Muscle layer of duodenum (tissue), 2 donors: ENCODE measurements at regions not wholly inside any gene's neighbourhood (a gene's known extent, or its start where the extent isn't known, plus 50 kb on each side); places are given as distances from the start of the nearest gene placed in this dataset.
"Not testable (repeated sequence)": the region's sequence is repeated elsewhere in the genome, so short reads cannot be mapped to it uniquely, and the experiment has no call there.

Experiments used
- H3K27ac ChIP-seq: one replicate; pipeline ENCODE4 v1.7.0; 2013; ENCODE audit warnings: mild to moderate bottlenecking, low read length
- H3K27me3 ChIP-seq: one replicate; pipeline ENCODE4 v1.7.0; 2013; ENCODE audit warnings: low read depth, mild to moderate bottlenecking, control low read depth, low read length
- H3K36me3 ChIP-seq, 2 donors: one replicate each; pipeline ENCODE4 v1.7.0; 2013; ENCODE audit warnings: low read length in 2 of 2, control low read depth in 1 of 2, mild to moderate bottlenecking in 1 of 2; ENCODE audit not compliant: insufficient read depth in 2 of 2, control insufficient read depth in 1 of 2
- H3K4me1 ChIP-seq, 2 donors: one replicate each; pipeline ENCODE4 v1.7.0; 2013; ENCODE audit warnings: low read length in 2 of 2, mild to moderate bottlenecking in 2 of 2, control low read depth in 1 of 2, moderate library complexity in 1 of 2; ENCODE audit not compliant: insufficient read depth in 2 of 2, control insufficient read depth in 1 of 2
- H3K4me3 ChIP-seq, 2 donors: one replicate each; pipeline ENCODE4 v1.7.0; 2013; ENCODE audit warnings: low read length in 2 of 2, low read depth in 1 of 2, mild to moderate bottlenecking in 1 of 2
- H3K9me3 ChIP-seq, 2 donors: one replicate each; pipeline ENCODE4 v1.7.0; 2013; ENCODE audit warnings: low read length in 2 of 2, control low read depth in 1 of 2, mild to moderate bottlenecking in 1 of 2; ENCODE audit not compliant: control insufficient read depth in 1 of 2
- donor health status: healthy.

- H3K27me3 ChIP-seq, H3K9me3 ChIP-seq, H3K36me3 ChIP-seq, H3K4me1 ChIP-seq, H3K27ac ChIP-seq, H3K4me3 ChIP-seq: not testable (repeated sequence)
These were observed 108.1 kb downstream of the CDRT15L2 start for GRCh38 chr17:20687584-20687983.

GRCh38 chr17:20689170-20689749 is 109.7 kb downstream of the CDRT15L2 start:
- not testable (repeated sequence) for H3K4me3 ChIP-seq, H3K9me3 ChIP-seq, H3K36me3 ChIP-seq, H3K27ac ChIP-seq, H3K4me1 ChIP-seq, H3K27me3 ChIP-seq

- H3K9me3 ChIP-seq, H3K36me3 ChIP-seq, H3K27ac ChIP-seq, H3K4me1 ChIP-seq, H3K4me3 ChIP-seq, H3K27me3 ChIP-seq: not testable (repeated sequence)
These were observed 113.2 kb downstream of the CDRT15L2 start for GRCh38 chr17:20692706-20693105.

- H3K9me3 ChIP-seq, H3K36me3 ChIP-seq, H3K27me3 ChIP-seq, H3K27ac ChIP-seq, H3K4me3 ChIP-seq, H3K4me1 ChIP-seq: not testable (repeated sequence)
These were observed 116.3 kb downstream of the CDRT15L2 start for GRCh38 chr17:20695871-20696270.

GRCh38 chr17:20698463-20699206 is 119.1 kb downstream of the CDRT15L2 start:
- H3K9me3 ChIP-seq, H3K27me3 ChIP-seq, H3K4me1 ChIP-seq, H3K36me3 ChIP-seq, H3K27ac ChIP-seq, H3K4me3 ChIP-seq: not testable (repeated sequence)

- not testable (repeated sequence) for H3K4me3 ChIP-seq, H3K27me3 ChIP-seq, H3K4me1 ChIP-seq, H3K9me3 ChIP-seq, H3K36me3 ChIP-seq, H3K27ac ChIP-seq
These were observed 121.0 kb downstream of the CDRT15L2 start for GRCh38 chr17:20700528-20700927.

- not testable (repeated sequence) for H3K27me3 ChIP-seq, H3K36me3 ChIP-seq, H3K4me1 ChIP-seq, H3K4me3 ChIP-seq, H3K9me3 ChIP-seq, H3K27ac ChIP-seq
These were observed 121.8 kb downstream of the CDRT15L2 start for GRCh38 chr17:20701366-20701765.

GRCh38 chr17:20702692-20703091 is 123.2 kb downstream of the CDRT15L2 start:
- no peaks in the 10 kb centered on the region for H3K4me1 ChIP-seq
- no peak overlapping the region for H3K4me3 ChIP-seq
- no peaks in the 10 kb centered on the region for H3K36me3 ChIP-seq
- no peaks in the 10 kb centered on the region for H3K27me3 ChIP-seq
- no peak overlapping the region for H3K27ac ChIP-seq
- H3K9me3 ChIP-seq = no peaks in the 10 kb centered on the region

GRCh38 chr17:20703781-20704180 is 124.3 kb downstream of the CDRT15L2 start:
- no peaks in the 10 kb centered on the region for H3K9me3 ChIP-seq
- H3K36me3 ChIP-seq = no peaks in the 10 kb centered on the region
- no peak overlapping the region for H3K27ac ChIP-seq
- H3K4me1 ChIP-seq = no peaks in the 10 kb centered on the region
- H3K27me3 ChIP-seq = no peaks in the 10 kb centered on the region
- no peak overlapping the region for H3K4me3 ChIP-seq

- not testable (repeated sequence) for H3K27me3 ChIP-seq, H3K36me3 ChIP-seq
These were observed 125.7 kb downstream of the CDRT15L2 start for GRCh38 chr17:20705186-20705585.

GRCh38 chr17:20706751-20707373 is 127.3 kb downstream of the CDRT15L2 start:
- H3K4me3 ChIP-seq = no peak overlapping the region
- no peaks in the 10 kb centered on the region for H3K36me3 ChIP-seq
- no peaks in the 10 kb centered on the region for H3K27me3 ChIP-seq
- H3K4me1 ChIP-seq = no peaks in the 10 kb centered on the region
- H3K9me3 ChIP-seq = no peaks in the 10 kb centered on the region
- H3K27ac ChIP-seq = no peak overlapping the region

More at GRCh38 chr17:20705186-20705585, 125.7 kb downstream of the CDRT15L2 start:
- not testable (repeated sequence) for H3K27ac ChIP-seq, H3K4me1 ChIP-seq, H3K9me3 ChIP-seq, H3K4me3 ChIP-seq

- not testable (repeated sequence) for H3K4me1 ChIP-seq, H3K9me3 ChIP-seq, H3K27me3 ChIP-seq, H3K4me3 ChIP-seq, H3K27ac ChIP-seq, H3K36me3 ChIP-seq
These were observed 129.3 kb downstream of the CDRT15L2 start for GRCh38 chr17:20708821-20709220.
